ENCODE measurements at regions not wholly inside any gene's neighbourhood (a gene's known extent, or its start where the extent isn't known, plus 50 kb on each side); places are given as distances from the start of the nearest gene placed in this dataset.

- TF ChIP-seq CTCF (IDR thresholded peaks at IDR 0.05) (no peak), POLR2A (IDR thresholded peaks at IDR 0.05) (no peak)
Observed at GRCh38 chr4:101420661-101421060, 73.3 kb upstream of the PPP3CA start.

Data from testis (tissue), 2 donors.